Gastroesophageal sphincter (tissue), 3 donors: ENCODE measurements at regions not wholly inside any gene's neighbourhood (a gene's known extent, or its start where the extent isn't known, plus 50 kb on each side); places are given as distances from the start of the nearest gene placed in this dataset.

ENCODE experiments used
- EP300 ChIP-seq: sonication (generic); formaldehyde crosslinking; IDR thresholded peaks from one replicate; pipeline ENCODE4 v1.6.1; 2017; ENCODE audit warnings: antibody characterized with exemption, mild to moderate bottlenecking
- POLR2A ChIP-seq, 2 donors: fragments of 450-650 bp; IDR thresholded peaks; one replicate each; pipeline ENCODE4 v1.6.1; 2017; ENCODE audit warnings: antibody characterized with exemption in 2 of 2, mild to moderate bottlenecking in 2 of 2, moderate library complexity in 1 of 2
- POLR2AphosphoS5 ChIP-seq: sonication (generic); formaldehyde crosslinking; IDR thresholded peaks from one replicate; pipeline ENCODE4 v1.6.1; 2017; ENCODE audit warnings: antibody characterized with exemption
- TF ChIP-seq, protein P1 (sequence below), 4 experiments: fragments of 200-600 bp in 2 of 4; fragments of 450-650 bp in 2 of 4; sonication (generic) in 1 of 4; IDR thresholded peaks; one replicate each; pipeline ENCODE4 v1.5.1; 2017 to 2019; ENCODE audit warnings: antibody characterized with exemption in 4 of 4, mild to moderate bottlenecking in 2 of 4, moderate library complexity in 2 of 4

DNA sequence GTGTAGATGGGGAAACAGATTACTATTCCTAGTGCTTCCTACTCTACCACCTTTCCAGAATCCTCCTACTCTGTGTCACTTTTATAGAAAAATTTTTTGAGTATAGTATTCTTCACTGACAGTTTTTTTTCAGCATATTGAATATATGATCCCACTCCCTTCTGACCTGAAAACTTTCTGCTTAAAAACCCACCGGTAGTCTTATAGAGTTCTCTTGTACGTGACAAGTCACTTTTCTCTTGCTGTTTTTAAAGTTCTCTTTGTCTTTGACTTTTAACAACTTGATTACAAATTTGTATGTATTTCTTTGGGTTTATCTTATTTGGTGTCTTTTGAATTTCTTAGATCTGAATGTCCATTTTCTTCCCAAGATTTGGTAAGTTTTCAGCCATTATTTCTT, 133.6 kb upstream of the SLC38A2 start:
- TF ChIP-seq, protein P1, sequence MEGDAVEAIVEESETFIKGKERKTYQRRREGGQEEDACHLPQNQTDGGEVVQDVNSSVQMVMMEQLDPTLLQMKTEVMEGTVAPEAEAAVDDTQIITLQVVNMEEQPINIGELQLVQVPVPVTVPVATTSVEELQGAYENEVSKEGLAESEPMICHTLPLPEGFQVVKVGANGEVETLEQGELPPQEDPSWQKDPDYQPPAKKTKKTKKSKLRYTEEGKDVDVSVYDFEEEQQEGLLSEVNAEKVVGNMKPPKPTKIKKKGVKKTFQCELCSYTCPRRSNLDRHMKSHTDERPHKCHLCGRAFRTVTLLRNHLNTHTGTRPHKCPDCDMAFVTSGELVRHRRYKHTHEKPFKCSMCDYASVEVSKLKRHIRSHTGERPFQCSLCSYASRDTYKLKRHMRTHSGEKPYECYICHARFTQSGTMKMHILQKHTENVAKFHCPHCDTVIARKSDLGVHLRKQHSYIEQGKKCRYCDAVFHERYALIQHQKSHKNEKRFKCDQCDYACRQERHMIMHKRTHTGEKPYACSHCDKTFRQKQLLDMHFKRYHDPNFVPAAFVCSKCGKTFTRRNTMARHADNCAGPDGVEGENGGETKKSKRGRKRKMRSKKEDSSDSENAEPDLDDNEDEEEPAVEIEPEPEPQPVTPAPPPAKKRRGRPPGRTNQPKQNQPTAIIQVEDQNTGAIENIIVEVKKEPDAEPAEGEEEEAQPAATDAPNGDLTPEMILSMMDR (IDR thresholded peaks at IDR 0.05): no peak
- TF ChIP-seq POLR2A (IDR thresholded peaks at IDR 0.05) (no peak), POLR2AphosphoS5 (no peak), EP300 (no peak)
